ENCODE measurements at regions not wholly inside any gene's neighbourhood (a gene's known extent, or its start where the extent isn't known, plus 50 kb on each side); places are given as distances from the start of the nearest gene placed in this dataset.

DNA sequence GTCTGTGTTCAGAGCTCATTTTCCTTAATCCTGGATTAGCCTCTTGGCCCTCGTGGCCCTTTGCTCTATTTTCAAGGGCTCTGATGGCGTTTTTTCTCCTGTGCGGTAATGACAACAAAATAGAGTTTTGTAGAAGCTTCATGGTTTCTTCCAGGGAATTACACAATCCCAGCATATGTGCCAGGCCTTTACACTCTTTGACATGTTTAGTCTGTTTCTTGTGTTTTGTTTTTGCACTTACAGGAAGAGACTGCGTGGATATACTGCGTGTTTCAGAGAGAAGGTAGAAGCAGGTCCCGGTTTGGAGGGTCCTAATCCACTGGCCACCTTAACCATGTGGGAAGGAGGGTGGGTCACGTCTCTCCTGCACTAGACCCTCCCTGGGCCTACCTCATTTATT is 400.2 kb upstream of the IRX4 start:
- Histone ChIP-seq H3K4me3 (replicated peaks in 1 of 3; ENCODE audit: insufficient read depth in 1 of 3, low read depth in 1 of 3, low read length in 3 of 3) (no peak overlapping the region), H3K27me3 (ENCODE audit: control insufficient read depth in 2 of 2, insufficient read depth in 2 of 2, low read length in 2 of 2) (no peaks in the 10 kb centered on the region), H2AFZ (ENCODE audit: low read depth, low read length) (no peak overlapping the region), H3K9me3 (replicated peaks; ENCODE audit: control insufficient read depth, insufficient read depth, low read length) (peaks cover 8% of the 10 kb centered on the region), H3K79me2 (ENCODE audit: control insufficient read depth, insufficient read depth, low read length) (no peaks in the 10 kb centered on the region), H3K36me3 (ENCODE audit: control insufficient read depth in 2 of 2, extremely low read depth in 1 of 2, insufficient read depth in 2 of 2, low read length in 2 of 2) (no peaks in the 10 kb centered on the region), H3K4me2 (ENCODE audit: insufficient read depth, low read length) (no peak overlapping the region), H3K27ac (ENCODE audit: insufficient read depth, low read depth, low read length) (no peak overlapping the region), H4K20me1 (replicated peaks; ENCODE audit: control insufficient read depth, extremely low read depth, insufficient read depth, low read length) (no peaks in the 10 kb centered on the region), H3K9ac (replicated peaks; ENCODE audit: extremely low read depth, insufficient read depth, low read length) (no peak overlapping the region), H3K4me1 (ENCODE audit: control insufficient read depth, extremely low read depth, insufficient read depth, low read length) (no peaks in the 10 kb centered on the region), H3K9me1 (replicated peaks; ENCODE audit: control insufficient read depth, extremely low read depth, insufficient read depth, low read length) (no peaks in the 10 kb centered on the region)
- BruUV-seq (replicated peaks), result no TSS peak
- no peak for FAIRE-seq
- ChIA-PET POLR2A (no interaction called here), CTCF (no interaction called here)
- DNase-seq (ENCODE audit: low read depth, low spot score), result no peak
- intact Hi-C loops (cut with micrococcal nuclease), result no loop called here
- dilution Hi-C loops (cut with MboI; ENCODE audit: extremely low pct_ligation_motif_present, low sequenced_read_pairs), result no loop called here
- TF ChIP-seq POLR2AphosphoS5 (IDR thresholded peaks at IDR 0.05; ENCODE audit: insufficient read depth, low read depth, low read length), result no peak
- TF ChIP-seq MAX (IDR thresholded peaks at IDR 0.05; ENCODE audit: insufficient read depth, insufficient read length), result no peak
- no peak for TF ChIP-seq MYC (IDR thresholded peaks at IDR 0.05; ENCODE audit: low read depth, low read length)
- TF ChIP-seq GATA2 (IDR thresholded peaks at IDR 0.05; ENCODE audit: insufficient read depth, insufficient read length, low read depth, low read length), result no peak
- TF ChIP-seq CTCF (IDR thresholded peaks at IDR 0.05; ENCODE audit: extremely low read depth in 1 of 2, insufficient read depth in 1 of 2, low read depth in 1 of 2, low read length in 2 of 2), result no peak
- TF ChIP-seq EZH2 (IDR thresholded peaks at IDR 0.05; ENCODE audit: borderline replicate concordance, low read depth, low read length, severe bottlenecking), result no peak
- TF ChIP-seq JUN (IDR thresholded peaks at IDR 0.05; ENCODE audit: borderline replicate concordance, insufficient read depth, insufficient read length, low read depth), result no peak
- no peak for TF ChIP-seq POLR2A (IDR thresholded peaks at IDR 0.05; ENCODE audit: low read depth, low read length)
- no peak for TF ChIP-seq FOS (IDR thresholded peaks at IDR 0.05; ENCODE audit: borderline replicate concordance, insufficient read depth, low read length)

Measured in endothelial cell of umbilical vein (primary cell).